Sigmoid colon (tissue), 6 donors: ENCODE measurements at regions not wholly inside any gene's neighbourhood (a gene's known extent, or its start where the extent isn't known, plus 50 kb on each side); places are given as distances from the start of the nearest gene placed in this dataset.
"Not testable (repeated sequence)": the region's sequence is repeated elsewhere in the genome, so short reads cannot be mapped to it uniquely, and the experiment has no call there.

ENCODE experiments used
- DNase-seq: peaks from one replicate; pipeline ENCODE4 v3.0.0-alpha.2; 2019
- H3K27ac ChIP-seq, 4 donors: fragments of 200-600 bp; sonication (generic); one replicate each; pipeline ENCODE4 v1.5.1; 2016 to 2019; ENCODE audit warnings: mild to moderate bottlenecking in 1 of 4
- H3K27me3 ChIP-seq, 3 donors: fragments of 200-600 bp; sonication (generic); one replicate each; pipeline ENCODE4 v1.5.1; 2019; ENCODE audit warnings: mild to moderate bottlenecking in 1 of 3
- H3K36me3 ChIP-seq, 4 donors: fragments of 200-600 bp; sonication (generic); one replicate each; pipeline ENCODE4 v1.5.1; 2016 to 2019
- H3K4me1 ChIP-seq, 4 donors: fragments of 200-600 bp; sonication (generic); one replicate each; pipeline ENCODE4 v1.5.1; 2017 to 2019
- H3K4me3 ChIP-seq, 4 donors: fragments of 200-600 bp; sonication (generic); one replicate each; pipeline ENCODE4 v1.5.1; 2017 to 2019; ENCODE audit warnings: mild to moderate bottlenecking in 2 of 4, moderate library complexity in 1 of 4
- H3K9me3 ChIP-seq, 4 donors: fragments of 200-600 bp in 3 of 4; sonication (generic) in 3 of 4; one replicate each; pipeline versions ENCODE4 v1.5.1 to v1.6.1; 2013 to 2019
- EP300 ChIP-seq, 4 donors: sonication (generic); formaldehyde crosslinking; IDR thresholded peaks; one replicate each; pipeline ENCODE4 v1.6.1; 2017; ENCODE audit warnings: antibody characterized with exemption in 4 of 4
- POLR2A ChIP-seq, 2 donors: fragments of 450-650 bp; IDR thresholded peaks; one replicate each; pipeline ENCODE4 v1.6.1; 2016; ENCODE audit warnings: antibody characterized with exemption in 2 of 2, mild to moderate bottlenecking in 2 of 2, moderate library complexity in 2 of 2
- POLR2AphosphoS5 ChIP-seq, 4 donors: sonication (generic); formaldehyde crosslinking; IDR thresholded peaks; one replicate each; pipeline ENCODE4 v1.6.1; 2017; ENCODE audit warnings: antibody characterized with exemption in 4 of 4
- WGBS, 2 donors: extraction: QIAGEN DNeasy Blood & Tissue Kit; methylation state at CpG; one replicate each; pipeline ENCODE4 v1.1.7; 2013; 5-methylcytosine and 5-hydroxymethylcytosine counted together
- intact Hi-C: fragments of 100-400 bp; cut with DNase I; formaldehyde crosslinking; loops from one replicate; pipeline ENCODE4 v1.15.1; 2023
- TF ChIP-seq, protein P1 (sequence below), 4 experiments: fragments of 450-650 bp in 3 of 4; fragments of 200-600 bp in 1 of 4; IDR thresholded peaks; one replicate each; pipeline ENCODE4 v1.5.1; 2016 to 2019; ENCODE audit warnings: antibody characterized with exemption in 4 of 4, mild to moderate bottlenecking in 3 of 4, moderate library complexity in 2 of 4
- donor health status: healthy with polysubstance abuse.
- donor health status: healthy.

DNA sequence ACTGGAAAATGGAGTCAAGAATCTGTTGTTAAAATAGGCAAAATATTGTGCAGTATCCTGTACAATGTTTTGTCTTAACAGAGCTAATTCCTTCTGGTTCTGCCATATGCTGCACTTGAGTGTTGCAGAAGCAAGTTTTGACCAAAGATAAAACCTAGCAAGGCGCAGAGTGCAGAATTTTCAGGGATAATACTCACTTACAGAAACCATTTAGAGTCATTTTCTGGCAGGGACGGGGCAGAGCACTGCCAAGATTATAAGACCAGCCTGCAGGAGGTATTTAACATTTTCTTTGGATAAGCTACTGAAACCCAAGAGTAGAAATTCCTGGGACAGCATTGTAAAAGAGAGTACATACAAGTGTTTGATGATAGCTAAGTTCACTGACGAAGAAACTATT lies 159.5 kb upstream of the EDNRB start:
- TF ChIP-seq POLR2AphosphoS5 (IDR thresholded peaks at IDR 0.05) (no peak), POLR2A (IDR thresholded peaks at IDR 0.05) (no peak), EP300 (IDR thresholded peaks at IDR 0.05) (no peak)
- TF ChIP-seq, protein P1, sequence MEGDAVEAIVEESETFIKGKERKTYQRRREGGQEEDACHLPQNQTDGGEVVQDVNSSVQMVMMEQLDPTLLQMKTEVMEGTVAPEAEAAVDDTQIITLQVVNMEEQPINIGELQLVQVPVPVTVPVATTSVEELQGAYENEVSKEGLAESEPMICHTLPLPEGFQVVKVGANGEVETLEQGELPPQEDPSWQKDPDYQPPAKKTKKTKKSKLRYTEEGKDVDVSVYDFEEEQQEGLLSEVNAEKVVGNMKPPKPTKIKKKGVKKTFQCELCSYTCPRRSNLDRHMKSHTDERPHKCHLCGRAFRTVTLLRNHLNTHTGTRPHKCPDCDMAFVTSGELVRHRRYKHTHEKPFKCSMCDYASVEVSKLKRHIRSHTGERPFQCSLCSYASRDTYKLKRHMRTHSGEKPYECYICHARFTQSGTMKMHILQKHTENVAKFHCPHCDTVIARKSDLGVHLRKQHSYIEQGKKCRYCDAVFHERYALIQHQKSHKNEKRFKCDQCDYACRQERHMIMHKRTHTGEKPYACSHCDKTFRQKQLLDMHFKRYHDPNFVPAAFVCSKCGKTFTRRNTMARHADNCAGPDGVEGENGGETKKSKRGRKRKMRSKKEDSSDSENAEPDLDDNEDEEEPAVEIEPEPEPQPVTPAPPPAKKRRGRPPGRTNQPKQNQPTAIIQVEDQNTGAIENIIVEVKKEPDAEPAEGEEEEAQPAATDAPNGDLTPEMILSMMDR (IDR thresholded peaks at IDR 0.05): no peak
- Histone ChIP-seq H3K4me1 (no peaks in the 10 kb centered on the region), H3K36me3 (no peaks in the 10 kb centered on the region), H3K9me3 (peaks cover 0 to 7% (median 0%) of the 10 kb centered on the region in 4 donors), H3K27me3 (no peaks in the 10 kb centered on the region), H3K4me3 (no peak overlapping the region), H3K27ac (no peak overlapping the region)
- WGBS, 2 donors: 79 to 87% methylated on average over 3 of the region's 3 CpGs
- no peak for DNase-seq
- intact Hi-C loops: no loop called here

DNA sequence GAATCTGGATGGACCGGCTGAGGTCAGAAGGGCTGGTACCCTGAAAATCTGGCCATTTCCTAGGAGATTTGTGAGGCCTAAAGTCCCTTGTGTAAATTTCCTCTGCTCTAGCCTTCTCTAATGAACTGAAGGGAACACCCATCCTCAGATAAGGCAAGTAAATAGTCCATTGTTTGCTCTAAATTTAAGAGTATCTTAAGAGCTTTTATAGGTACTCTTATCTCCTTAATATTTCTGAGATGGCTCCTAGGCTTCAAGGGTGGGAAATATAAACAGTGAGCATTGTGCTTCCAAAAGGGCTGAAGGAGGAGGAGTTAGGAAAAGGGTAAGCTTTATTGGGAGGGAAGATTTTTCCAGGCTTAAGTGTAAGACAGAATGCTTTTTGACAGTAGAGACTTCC lies 148.7 kb upstream of the EDNRB start:
- Histone ChIP-seq H3K4me1 (no peaks in the 10 kb centered on the region), H3K36me3 (no peaks in the 10 kb centered on the region), H3K27me3 (no peaks in the 10 kb centered on the region), H3K4me3 (no peak overlapping the region), H3K27ac (no peak overlapping the region), H3K9me3 (no peaks in the 10 kb centered on the region)
- TF ChIP-seq, protein P1 (IDR thresholded peaks at IDR 0.05): no peak
- TF ChIP-seq POLR2AphosphoS5 (IDR thresholded peaks at IDR 0.05): no peak
- WGBS, 2 donors: 24 to 63% methylated on average over 1 of the region's 1 CpG
- intact Hi-C loops: no loop called here
- DNase-seq: no peak

DNA sequence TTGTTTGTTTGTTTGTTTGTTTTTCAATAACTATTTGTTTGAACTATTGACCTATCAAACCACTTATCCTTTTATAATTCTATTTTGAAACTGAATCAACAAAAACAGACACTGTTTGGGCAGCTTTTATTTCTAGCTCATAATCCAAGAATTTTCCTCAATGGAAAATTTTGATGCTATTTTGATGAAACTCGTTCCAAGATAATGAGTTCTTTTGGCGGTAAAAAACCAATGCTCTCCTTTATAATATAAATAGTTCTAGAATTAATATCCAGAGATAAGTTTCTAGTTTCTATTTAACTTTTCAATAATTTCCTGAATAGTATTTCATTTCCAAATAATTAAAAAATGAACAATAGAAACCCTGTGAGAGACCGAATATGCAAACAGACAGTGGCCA lies 146.5 kb upstream of the EDNRB start:
- whole genome bisulfite sequencing, 2 donors: 84 to 91% methylated on average over 3 of the region's 3 CpGs
- intact Hi-C loops: no loop called here
- TF ChIP-seq, protein P1 (IDR thresholded peaks at IDR 0.05): no peak
- TF ChIP-seq EP300 (IDR thresholded peaks at IDR 0.05) (no peak), POLR2AphosphoS5 (IDR thresholded peaks at IDR 0.05) (no peak), POLR2A (IDR thresholded peaks at IDR 0.05) (no peak)
- H3K9me3 ChIP-seq: no peaks in the 10 kb centered on the region
- no peak overlapping the region for H3K4me3 ChIP-seq
- no peak for DNase-seq
- H3K27ac ChIP-seq: no peak overlapping the region
- no peaks in the 10 kb centered on the region for H3K27me3 ChIP-seq
- H3K4me1 ChIP-seq: no peaks in the 10 kb centered on the region
- H3K36me3 ChIP-seq: no peaks in the 10 kb centered on the region

DNA sequence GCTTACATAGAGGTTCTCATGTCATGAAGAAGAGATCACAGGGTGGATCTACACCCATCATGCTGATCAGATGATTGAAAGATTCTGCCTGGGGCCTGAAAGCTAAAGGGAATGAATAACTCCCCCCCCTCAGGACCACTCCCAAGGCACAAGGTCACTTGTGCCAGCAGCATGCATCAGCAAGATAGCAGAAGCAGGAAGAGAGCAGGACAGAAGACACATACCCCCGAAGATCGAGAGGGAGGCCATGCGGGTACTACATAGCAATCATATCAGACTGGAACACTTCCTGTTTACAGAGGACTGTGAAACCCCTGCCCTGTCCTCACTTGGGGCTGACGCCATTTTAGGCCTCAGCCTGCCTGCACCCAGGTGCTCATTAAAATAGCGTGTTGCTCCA lies 143.2 kb upstream of the EDNRB start:
- 90 to 91% methylated on average over 5 of the region's 5 CpGs for WGBS, 2 donors
- Histone ChIP-seq H3K27me3 (no peaks in the 10 kb centered on the region), H3K9me3 (no peaks in the 10 kb centered on the region), H3K4me3 (no peak overlapping the region), H3K4me1 (no peaks in the 10 kb centered on the region), H3K27ac (no peak overlapping the region), H3K36me3 (no peaks in the 10 kb centered on the region)
- TF ChIP-seq EP300 (IDR thresholded peaks at IDR 0.05) (no peak), POLR2AphosphoS5 (IDR thresholded peaks at IDR 0.05) (no peak), POLR2A (IDR thresholded peaks at IDR 0.05) (no peak)
- TF ChIP-seq, protein P1 (IDR thresholded peaks at IDR 0.05): no peak
- intact Hi-C loops: no loop called here
- DNase-seq: no peak

- Histone ChIP-seq H3K9me3 (peaks cover 0 to 2% (median 0%) of the 10 kb centered on the region in 4 donors), H3K36me3 (no peaks in the 10 kb centered on the region), H3K27me3 (no peaks in the 10 kb centered on the region), H3K4me3 (no peak overlapping the region), H3K4me1 (no peaks in the 10 kb centered on the region), H3K27ac (no peak overlapping the region)
- no peak for TF ChIP-seq POLR2A (IDR thresholded peaks at IDR 0.05)
- no peak for TF ChIP-seq POLR2AphosphoS5 (IDR thresholded peaks at IDR 0.05)
- no peak for TF ChIP-seq EP300 (IDR thresholded peaks at IDR 0.05)
- TF ChIP-seq, protein P1 (IDR thresholded peaks at IDR 0.05): no peak
- DNase-seq: no peak
- intact Hi-C loops: no loop called here
- 79 to 95% methylated on average over 6 of the region's 6 CpGs for WGBS, 2 donors
Measured at GRCh38 chr13:78060966-78061365, 142.3 kb upstream of the EDNRB start.

DNA sequence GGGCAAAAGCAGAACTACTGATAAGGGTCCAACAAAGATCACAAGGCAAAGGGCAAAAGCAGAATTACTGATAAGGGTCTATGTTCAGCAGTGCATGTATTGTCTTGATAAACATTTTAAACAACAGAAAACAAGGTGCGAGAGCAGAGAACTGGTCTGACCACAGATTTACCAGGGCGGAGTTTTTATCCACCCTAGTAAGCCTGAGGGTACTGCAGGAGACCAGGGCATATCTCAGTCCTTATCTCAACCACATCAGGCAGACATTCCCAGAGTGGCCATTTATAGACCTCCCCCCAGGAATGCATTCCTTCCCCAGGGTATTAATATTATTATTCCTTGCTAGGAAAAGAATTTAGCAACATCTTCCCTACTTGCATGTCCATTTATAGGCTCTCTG lies 138.2 kb upstream of the EDNRB start:
- intact Hi-C loops, H3K36me3 ChIP-seq, DNase-seq, H3K27ac ChIP-seq, H3K27me3 ChIP-seq, H3K4me1 ChIP-seq, H3K4me3 ChIP-seq, H3K9me3 ChIP-seq: not testable (repeated sequence)
- 86 to 92% methylated on average over 2 of the region's 2 CpGs for WGBS, 2 donors
